ENCODE measurements at regions not wholly inside any gene's neighbourhood (a gene's known extent, or its start where the extent isn't known, plus 50 kb on each side); places are given as distances from the start of the nearest gene placed in this dataset.

DNA sequence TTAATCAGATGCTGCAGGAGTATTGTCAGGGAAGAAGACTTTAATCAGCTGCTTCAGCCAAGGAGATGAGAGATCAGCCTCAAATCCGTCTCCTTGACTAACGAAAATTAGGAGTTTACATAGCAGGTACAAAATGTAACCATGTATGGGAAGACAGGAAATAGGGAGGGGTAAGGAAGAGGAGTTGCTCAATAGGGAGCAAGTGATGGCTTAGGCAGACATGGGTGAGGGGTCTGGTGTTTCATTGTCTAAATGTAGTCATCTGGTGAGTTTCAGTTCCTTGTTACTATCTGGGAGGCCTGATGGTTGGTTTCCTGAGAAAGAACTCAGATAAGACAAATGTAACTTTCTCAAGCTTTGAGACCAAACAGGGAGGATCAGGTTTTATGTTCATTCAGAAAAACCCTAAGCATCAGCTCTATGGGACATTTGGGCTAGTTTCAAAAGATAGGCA lies 217.3 kb upstream of the SULF2 start:
- TF ChIP-seq, protein P1, sequence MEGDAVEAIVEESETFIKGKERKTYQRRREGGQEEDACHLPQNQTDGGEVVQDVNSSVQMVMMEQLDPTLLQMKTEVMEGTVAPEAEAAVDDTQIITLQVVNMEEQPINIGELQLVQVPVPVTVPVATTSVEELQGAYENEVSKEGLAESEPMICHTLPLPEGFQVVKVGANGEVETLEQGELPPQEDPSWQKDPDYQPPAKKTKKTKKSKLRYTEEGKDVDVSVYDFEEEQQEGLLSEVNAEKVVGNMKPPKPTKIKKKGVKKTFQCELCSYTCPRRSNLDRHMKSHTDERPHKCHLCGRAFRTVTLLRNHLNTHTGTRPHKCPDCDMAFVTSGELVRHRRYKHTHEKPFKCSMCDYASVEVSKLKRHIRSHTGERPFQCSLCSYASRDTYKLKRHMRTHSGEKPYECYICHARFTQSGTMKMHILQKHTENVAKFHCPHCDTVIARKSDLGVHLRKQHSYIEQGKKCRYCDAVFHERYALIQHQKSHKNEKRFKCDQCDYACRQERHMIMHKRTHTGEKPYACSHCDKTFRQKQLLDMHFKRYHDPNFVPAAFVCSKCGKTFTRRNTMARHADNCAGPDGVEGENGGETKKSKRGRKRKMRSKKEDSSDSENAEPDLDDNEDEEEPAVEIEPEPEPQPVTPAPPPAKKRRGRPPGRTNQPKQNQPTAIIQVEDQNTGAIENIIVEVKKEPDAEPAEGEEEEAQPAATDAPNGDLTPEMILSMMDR (IDR thresholded peaks at IDR 0.05; ENCODE audit: low read depth, low read length), result no peak
- no peak for TF ChIP-seq POLR2A (IDR thresholded peaks at IDR 0.05; ENCODE audit: extremely low read depth, insufficient read length)
- TF ChIP-seq, protein P2, sequence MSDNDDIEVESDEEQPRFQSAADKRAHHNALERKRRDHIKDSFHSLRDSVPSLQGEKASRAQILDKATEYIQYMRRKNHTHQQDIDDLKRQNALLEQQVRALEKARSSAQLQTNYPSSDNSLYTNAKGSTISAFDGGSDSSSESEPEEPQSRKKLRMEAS (IDR thresholded peaks at IDR 0.05; ENCODE audit: low read depth, low read length), result no peak
